SH-SY5Y (cell line): ENCODE measurements at regions not wholly inside any gene's neighbourhood (a gene's known extent, or its start where the extent isn't known, plus 50 kb on each side); places are given as distances from the start of the nearest gene placed in this dataset.
A peak's percentile ranks its signal among the peaks of the same experiment; 100 is the strongest.

Experiments
- GATA2 ChIP-seq: IDR thresholded peaks from 2 replicates; pipeline ENCODE4 v1.6.1; 2011; ENCODE audit warnings: mild to moderate bottlenecking, low read depth, low read length
- GATA3 ChIP-seq: IDR thresholded peaks from 2 replicates; pipeline ENCODE4 v1.6.1; 2011; ENCODE audit warnings: low read depth, mild to moderate bottlenecking, low read length, moderate library complexity

GRCh38 chr21:17088500-17088899 is 424.3 kb upstream of the CXADR start:
- TF ChIP-seq GATA3 (no peak), GATA2 (no peak)

GRCh38 chr21:17089091-17089491 is 423.8 kb upstream of the CXADR start:
- TF ChIP-seq GATA2 (no peak), GATA3 (no peak)

- TF ChIP-seq GATA3: no peak
- no peak for TF ChIP-seq GATA2
Observed at GRCh38 chr21:17101696-17102095, 411.1 kb upstream of the CXADR start.

- TF ChIP-seq GATA2 (peak; percentile 58), GATA3 (no peak)
Observed at GRCh38 chr21:17105932-17106331, 406.9 kb upstream of the CXADR start.

GRCh38 chr21:17114045-17114444 is 398.8 kb upstream of the CXADR start:
- TF ChIP-seq GATA3 (no peak), GATA2 (no peak)

GRCh38 chr21:17118638-17119384 is 394.0 kb upstream of the CXADR start:
- no peak for TF ChIP-seq GATA3
- no peak for TF ChIP-seq GATA2

- no peak for TF ChIP-seq GATA2
- no peak for TF ChIP-seq GATA3
Observed at GRCh38 chr21:17119466-17120297, 393.2 kb upstream of the CXADR start.

GRCh38 chr21:17128132-17128531 is 384.7 kb upstream of the CXADR start:
- TF ChIP-seq GATA2 (no peak), GATA3 (no peak)

- TF ChIP-seq GATA3 (no peak), GATA2 (no peak)
Observed at GRCh38 chr21:17139696-17140095, 373.1 kb upstream of the CXADR start.

- TF ChIP-seq GATA2 (no peak), GATA3 (no peak)
Observed at GRCh38 chr21:17146426-17146825, 366.4 kb upstream of the CXADR start.

- TF ChIP-seq GATA3: no peak
- no peak for TF ChIP-seq GATA2
Observed at GRCh38 chr21:17159697-17160096, 353.1 kb upstream of the CXADR start.

GRCh38 chr21:17185674-17186073 is 327.2 kb upstream of the CXADR start:
- TF ChIP-seq GATA3 (no peak), GATA2 (no peak)

- TF ChIP-seq GATA3 (no peak), GATA2 (no peak)
Observed at GRCh38 chr21:17189963-17190362, 322.9 kb upstream of the CXADR start.

- TF ChIP-seq GATA2 (no peak), GATA3 (no peak)
Observed at GRCh38 chr21:17191346-17191993, 321.4 kb upstream of the CXADR start.
